Upper lobe of right lung (tissue), 1 donor: ENCODE measurements at regions not wholly inside any gene's neighbourhood (a gene's known extent, or its start where the extent isn't known, plus 50 kb on each side); places are given as distances from the start of the nearest gene placed in this dataset.

Experiments
- ATAC-seq: fragments of 200-7000 bp; cut with Tn5 transposase; one replicate; pipeline ENCODE4 v1.9.1; 2020; ENCODE audit warnings: mild to moderate bottlenecking, moderate library complexity
- DNase-seq: peaks from one replicate; pipeline ENCODE4 v3.0.0-alpha.2; 2020
- H3K27ac ChIP-seq: fragments of 200-600 bp; one replicate; pipeline ENCODE4 v1.8.0; 2022
- H3K27me3 ChIP-seq: fragments of 200-600 bp; one replicate; pipeline ENCODE4 v1.8.0; 2022; ENCODE audit warnings: mild to moderate bottlenecking
- H3K36me3 ChIP-seq: fragments of 200-600 bp; one replicate; pipeline ENCODE4 v1.8.0; 2022
- H3K4me1 ChIP-seq: fragments of 200-600 bp; one replicate; pipeline ENCODE4 v1.8.0; 2022
- H3K4me3 ChIP-seq: fragments of 200-600 bp; one replicate; pipeline ENCODE4 v1.8.0; 2022; ENCODE audit warnings: mild to moderate bottlenecking
- H3K9me3 ChIP-seq: fragments of 200-600 bp; one replicate; pipeline ENCODE4 v1.8.0; 2022
- CTCF ChIP-seq: fragments of 200-600 bp; IDR thresholded peaks from one replicate; pipeline ENCODE4 v1.8.0; 2022; ENCODE audit warnings: antibody characterized with exemption
- intact Hi-C: fragments of 100-400 bp; cut with DNase I; formaldehyde crosslinking; loops from one replicate; pipeline ENCODE4 v1.11.0; 2022
- donor health status: DM: no; HTN: yes; CAD: no; lungs with severe emphysema.

- H3K36me3 ChIP-seq = no peaks in the 10 kb centered on the region
- intact Hi-C loops = no loop called here
- ATAC-seq = no peak
- no peak for TF ChIP-seq CTCF
- H3K4me1 ChIP-seq = no peaks in the 10 kb centered on the region
- H3K9me3 ChIP-seq = no peaks in the 10 kb centered on the region
- no peak for DNase-seq
- H3K4me3 ChIP-seq = no peak overlapping the region
- no peak overlapping the region for H3K27ac ChIP-seq
- no peaks in the 10 kb centered on the region for H3K27me3 ChIP-seq
These were observed 278.1 kb upstream of the SOX5 start for GRCh38 chr12:24227551-24227950.

GRCh38 chr12:24226745-24227350, 277.4 kb upstream of the SOX5 start:
- no peak overlapping the region for H3K27ac ChIP-seq
- no peaks in the 10 kb centered on the region for H3K4me1 ChIP-seq
- no peak for TF ChIP-seq CTCF
- no peak overlapping the region for H3K4me3 ChIP-seq
- no peaks in the 10 kb centered on the region for H3K27me3 ChIP-seq
- H3K9me3 ChIP-seq = no peaks in the 10 kb centered on the region
- ATAC-seq (peak; percentile 53), DNase-seq (no peak)
- intact Hi-C loops = no loop called here
- H3K36me3 ChIP-seq = no peaks in the 10 kb centered on the region

DNA sequence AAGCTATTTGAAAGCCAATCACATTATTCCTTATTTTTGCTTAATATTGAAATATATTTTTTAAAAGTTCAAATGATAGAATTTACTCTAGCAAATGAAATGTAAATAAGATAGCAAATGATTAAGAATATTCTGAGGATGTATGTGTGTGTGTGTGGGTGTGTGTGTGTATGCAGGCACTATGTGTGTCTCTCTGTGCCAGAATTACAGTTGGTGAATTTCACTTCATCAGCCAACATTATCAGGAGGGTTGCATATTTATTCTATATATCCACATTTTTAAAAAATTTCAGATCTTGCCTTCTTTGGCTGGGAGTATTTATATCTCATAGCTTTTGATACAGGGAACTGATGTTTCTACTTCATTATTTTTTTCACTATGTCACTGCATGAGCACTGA, 274.9 kb upstream of the SOX5 start:
- DNase-seq (no peak), ATAC-seq (no peak)
- H3K4me1 ChIP-seq = no peaks in the 10 kb centered on the region
- H3K36me3 ChIP-seq = no peaks in the 10 kb centered on the region
- no peaks in the 10 kb centered on the region for H3K27me3 ChIP-seq
- no peak overlapping the region for H3K4me3 ChIP-seq
- intact Hi-C loops = no loop called here
- H3K27ac ChIP-seq = no peak overlapping the region
- TF ChIP-seq CTCF = no peak
- H3K9me3 ChIP-seq = no peaks in the 10 kb centered on the region

DNA sequence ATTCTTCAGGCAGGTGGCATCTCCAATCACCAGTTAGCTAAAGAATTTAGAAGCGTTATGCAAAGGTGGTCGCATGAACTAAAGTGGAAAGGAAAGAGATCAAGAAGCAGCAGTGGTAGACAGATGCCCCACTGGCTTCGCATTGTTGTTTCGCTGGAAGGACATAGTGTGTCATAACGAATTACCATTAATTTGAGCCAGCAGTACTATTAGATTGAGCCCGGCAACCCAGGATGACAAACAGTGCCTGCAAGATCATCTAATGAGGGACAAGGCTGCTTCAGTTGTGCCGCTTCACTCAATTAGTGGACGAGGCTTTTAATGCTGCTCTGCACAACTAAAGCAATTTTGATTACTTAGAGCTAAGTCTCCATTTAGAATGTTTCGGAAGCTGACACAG, 274.5 kb upstream of the SOX5 start:
- no peak for DNase-seq
- Histone ChIP-seq H3K36me3 (no peaks in the 10 kb centered on the region), H3K27me3 (no peaks in the 10 kb centered on the region), H3K4me3 (no peak overlapping the region), H3K4me1 (no peaks in the 10 kb centered on the region), H3K27ac (no peak overlapping the region), H3K9me3 (no peaks in the 10 kb centered on the region)
- intact Hi-C loops = no loop called here
- ATAC-seq = no peak
- TF ChIP-seq CTCF = no peak

DNA sequence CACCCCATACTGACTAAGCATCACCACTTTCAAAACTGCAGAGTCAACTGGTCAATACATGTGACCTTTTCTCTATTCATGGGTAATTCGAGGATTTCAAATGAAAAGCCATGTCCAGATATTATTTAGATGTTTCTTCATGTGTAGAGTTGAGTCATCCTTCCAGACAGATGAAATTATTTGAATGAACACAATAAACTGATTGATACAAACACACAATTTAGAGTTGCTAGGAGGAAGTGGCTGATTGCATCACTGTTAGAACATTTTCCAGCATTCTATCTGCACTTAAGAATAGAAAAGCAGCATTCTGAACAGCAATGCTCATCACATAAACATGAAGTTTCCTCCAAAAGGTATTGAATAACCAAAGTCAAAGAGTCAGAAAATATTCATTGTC, 273.5 kb upstream of the SOX5 start:
- no peak for TF ChIP-seq CTCF
- Histone ChIP-seq H3K9me3 (no peaks in the 10 kb centered on the region), H3K27ac (no peak overlapping the region), H3K4me1 (no peaks in the 10 kb centered on the region), H3K36me3 (no peaks in the 10 kb centered on the region), H3K27me3 (no peaks in the 10 kb centered on the region), H3K4me3 (no peak overlapping the region)
- intact Hi-C loops = no loop called here
- DNase-seq (no peak), ATAC-seq (no peak)

DNA sequence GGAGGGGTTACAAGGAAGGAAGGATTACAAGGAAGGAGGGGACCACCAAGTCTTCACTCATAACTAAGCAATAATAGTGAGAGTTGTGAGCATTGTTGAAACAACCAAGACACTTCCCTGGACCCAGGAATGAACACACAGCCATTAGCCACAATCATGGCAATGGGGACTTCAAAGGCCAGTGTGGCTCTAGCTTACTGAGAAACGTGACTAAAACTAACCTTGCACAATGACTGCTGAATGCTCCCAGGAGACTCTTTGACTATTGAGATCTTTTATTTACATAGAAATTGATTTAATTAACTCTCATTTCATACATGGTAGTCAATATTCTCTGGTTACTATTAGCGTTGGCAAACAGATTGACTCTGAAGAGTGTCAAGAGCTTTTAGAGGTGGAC, 263.0 kb upstream of the SOX5 start:
- Histone ChIP-seq H3K36me3 (no peaks in the 10 kb centered on the region), H3K27me3 (no peaks in the 10 kb centered on the region), H3K4me3 (no peak overlapping the region), H3K27ac (no peak overlapping the region), H3K9me3 (no peaks in the 10 kb centered on the region), H3K4me1 (no peaks in the 10 kb centered on the region)
- ATAC-seq = no peak
- intact Hi-C loops = no loop called here
- no peak for TF ChIP-seq CTCF
- no peak for DNase-seq
